SU-DHL-6 (cell line): ENCODE measurements at regions not wholly inside any gene's neighbourhood (a gene's known extent, or its start where the extent isn't known, plus 50 kb on each side); places are given as distances from the start of the nearest gene placed in this dataset.

Experiments used
- H2AFZ ChIP-seq: fragments of 200-600 bp; sonication (generic); 2 replicates; pipeline ENCODE4 v1.6.1; 2014; ENCODE audit warnings: low read depth, mild to moderate bottlenecking, moderate library complexity, mixed read lengths, antibody characterized with exemption, low read length; ENCODE audit not compliant: severe bottlenecking
- H3F3A ChIP-seq: fragments of 200-600 bp; shearing (Covaris generic); 2 replicates; pipeline ENCODE4 v1.6.0; 2016; ENCODE audit warnings: antibody characterized with exemption, mild to moderate bottlenecking; ENCODE audit not compliant: insufficient read depth
- H3K27ac ChIP-seq: fragments of 200-600 bp; sonication (generic); 2 replicates; pipeline ENCODE4 v1.5.1; 2016; ENCODE audit warnings: low read depth, mild to moderate bottlenecking, low read length, moderate library complexity, mixed read lengths
- H3K27me3 ChIP-seq: fragments of 200-600 bp; sonication (generic), shearing (Covaris generic); 2 replicates; pipeline ENCODE4 v1.6.0; 2014; ENCODE audit warnings: mild to moderate bottlenecking, low read length
- H3K36me3 ChIP-seq: fragments of 200-600 bp; sonication (generic); 2 replicates; pipeline ENCODE4 v1.6.1; 2014; ENCODE audit warnings: mild to moderate bottlenecking, low read length, mixed read lengths
- H3K4me2 ChIP-seq: fragments of 300-600, 200-600 bp; shearing (Covaris generic), sonication (generic); 2 replicates; pipeline ENCODE4 v1.6.0; 2014; ENCODE audit warnings: low read length, low read depth, mild to moderate bottlenecking; ENCODE audit not compliant: poor library complexity, severe bottlenecking
- H3K4me3 ChIP-seq: fragments of 200-600 bp; sonication (generic); 2 replicates; pipeline ENCODE4 v1.5.1; 2014; ENCODE audit warnings: antibody characterized with exemption, low read length, mild to moderate bottlenecking, mixed read lengths; ENCODE audit not compliant: insufficient read depth, poor library complexity, severe bottlenecking
- H3K79me2 ChIP-seq: fragments of 200-600 bp; sonication (generic); 2 replicates; pipeline ENCODE4 v1.6.1; 2014; ENCODE audit warnings: mild to moderate bottlenecking, low read length, moderate library complexity; ENCODE audit not compliant: insufficient read depth
- H3K9ac ChIP-seq: fragments of 200-600 bp; sonication (generic); 2 replicates; pipeline ENCODE4 v1.7.0; 2014; ENCODE audit warnings: mild to moderate bottlenecking, low read length
- H3K9me2 ChIP-seq: fragments of 200-600 bp; sonication (generic); replicated peaks from 2 replicates; pipeline ENCODE4 v1.6.1; 2014; ENCODE audit warnings: low read length; ENCODE audit not compliant: insufficient read depth
- H3K9me3 ChIP-seq: fragments of 200-600 bp; sonication (generic); 2 replicates; pipeline ENCODE4 v1.6.1; 2014; ENCODE audit warnings: low read length, mixed read lengths; ENCODE audit not compliant: insufficient read depth
- H4K20me1 ChIP-seq: fragments of 200-600 bp; sonication (generic); 2 replicates; pipeline ENCODE4 v1.6.1; 2014; ENCODE audit warnings: low read depth, mild to moderate bottlenecking, antibody characterized with exemption, low read length, moderate library complexity, mixed read lengths
- CTCF ChIP-seq: fragments of 200-600 bp; sonication (generic); IDR thresholded peaks from one replicate; pipeline ENCODE4 v1.5.1; 2017; ENCODE audit warnings: antibody characterized with exemption, mild to moderate bottlenecking, low read length, moderate library complexity; ENCODE audit not compliant: insufficient read depth, poor library complexity, severe bottlenecking
- EZH2phosphoT487 ChIP-seq: fragments of 200-600 bp; sonication (generic), shearing (Covaris generic); conservative IDR thresholded peaks from 2 replicates; pipeline ENCODE4 v1.6.1; 2018; ENCODE audit warnings: mild to moderate bottlenecking, antibody characterized with exemption, low read length, moderate library complexity, mixed read lengths

- H3K9me2 ChIP-seq: no peaks in the 10 kb centered on the region
- H3K27ac ChIP-seq: no peak overlapping the region
- no peak overlapping the region for H3K9ac ChIP-seq
- H3K36me3 ChIP-seq: no peaks in the 10 kb centered on the region
- H3F3A ChIP-seq: no peaks in the 10 kb centered on the region
- H4K20me1 ChIP-seq: no peaks in the 10 kb centered on the region
- H3K79me2 ChIP-seq: no peaks in the 10 kb centered on the region
- H2AFZ ChIP-seq: no peak overlapping the region
- H3K4me2 ChIP-seq: no peak overlapping the region
- H3K9me3 ChIP-seq: no peaks in the 10 kb centered on the region
- no peaks in the 10 kb centered on the region for H3K27me3 ChIP-seq
- TF ChIP-seq CTCF (no peak), EZH2phosphoT487 (no peak)
- H3K4me3 ChIP-seq: no peak overlapping the region
Measured at GRCh38 chr13:82370316-82370715, 1512.0 kb downstream of the SLITRK1 start.

- Histone ChIP-seq H3K4me2 (no peak overlapping the region), H3K9ac (no peak overlapping the region), H3K4me3 (no peak overlapping the region), H3K27me3 (no peaks in the 10 kb centered on the region), H2AFZ (no peak overlapping the region), H4K20me1 (no peaks in the 10 kb centered on the region), H3K9me2 (no peaks in the 10 kb centered on the region), H3K27ac (no peak overlapping the region), H3K79me2 (no peaks in the 10 kb centered on the region), H3K36me3 (no peaks in the 10 kb centered on the region), H3K9me3 (no peaks in the 10 kb centered on the region), H3F3A (no peaks in the 10 kb centered on the region)
- TF ChIP-seq CTCF (no peak), EZH2phosphoT487 (no peak)
Measured at GRCh38 chr13:82364525-82364924, 1517.7 kb downstream of the SLITRK1 start.

- no peaks in the 10 kb centered on the region for H3K9me2 ChIP-seq
- no peaks in the 10 kb centered on the region for H4K20me1 ChIP-seq
- H3K9ac ChIP-seq: no peak overlapping the region
- no peak overlapping the region for H3K4me3 ChIP-seq
- H3K27ac ChIP-seq: no peak overlapping the region
- no peaks in the 10 kb centered on the region for H3K36me3 ChIP-seq
- H3K27me3 ChIP-seq: no peaks in the 10 kb centered on the region
- H3K9me3 ChIP-seq: no peaks in the 10 kb centered on the region
- no peaks in the 10 kb centered on the region for H3K79me2 ChIP-seq
- H2AFZ ChIP-seq: no peak overlapping the region
- no peak overlapping the region for H3K4me2 ChIP-seq
- TF ChIP-seq EZH2phosphoT487 (no peak), CTCF (no peak)
- no peaks in the 10 kb centered on the region for H3F3A ChIP-seq
Measured at GRCh38 chr13:82358284-82358683, 1524.0 kb downstream of the SLITRK1 start.
